ENCODE measurements at regions not wholly inside any gene's neighbourhood (a gene's known extent, or its start where the extent isn't known, plus 50 kb on each side); places are given as distances from the start of the nearest gene placed in this dataset.

DNA sequence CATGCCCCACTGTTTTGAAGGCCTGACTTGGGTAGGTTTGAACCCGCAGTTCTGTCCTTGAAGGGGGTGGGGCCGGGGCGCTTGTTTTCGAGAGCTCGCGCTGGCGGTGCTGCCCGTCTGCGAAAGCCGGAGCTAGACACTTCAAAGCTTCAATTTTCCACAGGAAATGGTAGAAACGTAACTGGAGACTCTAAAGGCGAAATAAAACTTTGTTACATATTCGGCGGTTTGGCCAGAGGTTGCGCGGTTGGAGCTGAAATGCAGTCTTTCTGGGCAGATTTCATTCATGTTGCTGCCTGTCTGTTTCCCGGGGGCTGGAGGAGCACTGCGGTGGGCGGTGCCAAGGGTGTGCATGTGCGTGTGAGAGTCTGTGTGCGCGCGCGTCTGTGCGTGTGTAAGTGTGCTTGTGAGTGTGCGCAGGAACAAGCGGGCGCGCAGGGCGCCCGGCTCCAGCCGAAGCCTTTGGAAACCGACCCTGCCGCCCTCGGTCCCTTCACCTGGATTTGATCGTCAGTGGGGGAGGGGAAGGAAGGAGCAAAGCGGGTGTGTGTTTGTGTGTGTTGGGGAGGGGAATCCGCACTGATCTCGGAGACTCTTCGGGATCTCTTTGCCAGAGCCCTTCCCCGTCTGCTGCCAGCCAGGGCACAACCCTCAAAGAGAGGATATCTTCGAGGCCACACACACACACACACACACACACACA is 227.7 kb upstream of the CRY1 start:
- DNase-seq: peak; percentile 26 to 57

DNA sequence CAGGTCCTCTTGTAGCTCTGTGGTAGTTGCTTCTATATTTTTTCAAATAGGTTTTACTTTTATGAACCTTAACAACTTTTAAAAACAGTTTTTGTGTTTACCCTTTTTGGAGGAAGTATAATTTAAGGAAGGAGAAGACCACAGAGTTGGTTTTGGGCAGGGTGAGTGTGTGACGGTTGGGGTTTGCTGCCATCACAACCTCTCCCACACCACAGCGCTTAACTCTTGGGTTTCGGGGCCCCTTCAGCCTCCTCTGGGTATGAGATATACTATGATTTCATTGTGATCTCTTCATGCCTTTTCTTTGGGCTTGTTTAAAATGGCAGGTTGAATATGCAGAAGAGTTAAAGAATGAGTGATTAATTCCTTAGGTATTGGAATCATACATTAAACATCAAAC is 228.7 kb upstream of the CRY1 start:
- DNase-seq: no peak

DNA sequence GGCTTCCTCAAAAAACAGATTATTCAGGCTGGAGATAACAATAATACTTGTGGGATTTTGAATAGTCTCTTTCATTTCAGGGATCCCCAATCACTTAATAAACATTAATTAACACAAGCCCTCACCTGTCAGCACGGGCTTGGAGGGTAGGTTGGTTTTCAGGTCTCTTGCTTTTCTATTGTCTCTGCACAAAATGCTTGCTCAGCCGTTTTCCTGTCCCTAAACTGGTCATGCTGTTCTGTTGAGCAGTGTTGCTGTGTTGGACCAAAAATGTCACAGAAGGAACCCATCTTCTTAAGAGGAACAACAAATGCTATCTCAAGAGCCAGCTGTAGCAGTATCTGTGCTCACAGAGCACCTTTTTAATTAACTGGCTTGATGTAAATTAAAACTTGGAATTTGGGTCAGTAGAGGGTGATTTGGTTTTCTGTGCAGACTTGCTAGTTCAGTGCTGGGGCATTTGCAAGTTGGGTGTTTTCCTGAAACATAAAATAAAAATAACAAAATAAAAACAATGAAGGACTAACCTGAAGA is 231.8 kb upstream of the CRY1 start:
- DNase-seq: no peak

DNA sequence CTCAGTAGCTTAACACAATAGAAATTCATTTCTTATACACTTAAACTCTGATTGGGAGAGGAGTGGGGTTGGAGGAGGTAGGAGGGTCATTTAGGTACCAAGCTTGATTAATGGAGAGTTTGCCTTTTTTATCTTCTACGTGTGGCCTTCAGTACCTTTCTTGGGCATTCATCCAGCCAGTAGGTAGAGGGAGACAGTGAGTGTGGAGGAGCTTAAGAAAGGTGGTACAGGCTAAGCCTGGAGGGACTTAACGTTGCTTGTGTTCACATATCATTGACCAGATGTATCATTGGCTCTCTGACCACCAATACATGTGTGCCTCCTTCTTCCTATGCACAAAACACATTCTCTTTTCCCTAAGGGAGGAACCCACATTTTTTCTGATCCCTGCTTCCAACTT is 232.9 kb upstream of the CRY1 start:
- DNase-seq: no peak

DNA sequence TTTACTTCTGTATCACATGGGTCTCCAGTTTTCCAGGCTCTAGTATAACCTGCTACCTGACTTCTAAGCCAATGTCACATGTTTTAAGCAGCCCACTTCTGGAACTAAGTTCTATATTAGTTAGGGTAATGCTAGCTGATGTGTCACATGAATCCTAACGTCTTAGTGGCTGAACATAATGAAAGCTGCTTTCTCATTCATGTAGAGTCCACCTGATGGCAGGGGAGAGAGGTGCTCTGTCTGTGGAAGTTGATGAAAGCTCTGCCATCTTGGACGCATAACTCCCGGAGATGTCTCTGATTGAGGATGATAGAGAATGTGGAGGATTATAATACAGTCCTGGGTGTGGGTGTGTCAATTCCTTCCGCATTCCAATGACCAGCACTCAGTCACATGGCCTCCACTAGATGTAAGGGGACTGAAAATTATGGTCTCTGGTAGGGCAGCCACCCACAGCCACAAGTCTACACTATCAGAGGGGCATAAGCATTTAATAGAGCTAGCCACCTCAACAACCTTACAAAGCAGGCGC is 234.4 kb upstream of the CRY1 start:
- no peak for DNase-seq

DNA sequence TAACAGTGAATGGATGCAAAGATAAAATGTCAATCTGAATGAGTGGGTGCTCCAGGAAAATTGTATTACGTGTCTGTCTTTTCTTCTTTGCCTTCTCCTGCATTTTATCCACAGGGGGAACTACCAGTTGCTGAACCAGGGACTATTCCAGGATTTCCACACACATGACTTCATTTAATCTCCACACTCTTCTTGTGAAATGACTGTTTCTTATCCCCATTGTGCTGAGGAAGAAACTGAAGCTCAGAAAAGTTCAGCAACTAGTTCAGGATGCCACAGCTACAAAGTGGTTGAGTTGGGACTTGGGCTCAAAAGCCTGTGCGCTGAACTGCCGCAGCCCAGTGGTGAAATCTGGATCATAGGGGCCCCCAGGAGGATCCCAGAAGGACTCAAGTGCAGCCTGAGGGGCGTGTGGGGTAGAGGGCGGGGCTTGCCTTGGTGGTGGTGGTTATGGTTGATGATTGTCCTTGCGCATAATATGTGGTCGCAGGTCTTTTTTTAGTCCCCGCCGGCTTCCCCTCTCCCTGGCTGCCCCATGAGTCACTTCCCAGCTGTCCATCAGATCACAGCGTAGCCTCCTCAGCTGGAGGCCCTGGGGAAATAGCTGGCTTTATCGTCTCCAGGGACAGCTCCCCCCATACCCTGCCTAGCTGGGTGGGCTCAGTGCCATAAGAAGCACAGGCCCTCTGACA is 235.2 kb upstream of the CRY1 start:
- no peak for DNase-seq

DNA sequence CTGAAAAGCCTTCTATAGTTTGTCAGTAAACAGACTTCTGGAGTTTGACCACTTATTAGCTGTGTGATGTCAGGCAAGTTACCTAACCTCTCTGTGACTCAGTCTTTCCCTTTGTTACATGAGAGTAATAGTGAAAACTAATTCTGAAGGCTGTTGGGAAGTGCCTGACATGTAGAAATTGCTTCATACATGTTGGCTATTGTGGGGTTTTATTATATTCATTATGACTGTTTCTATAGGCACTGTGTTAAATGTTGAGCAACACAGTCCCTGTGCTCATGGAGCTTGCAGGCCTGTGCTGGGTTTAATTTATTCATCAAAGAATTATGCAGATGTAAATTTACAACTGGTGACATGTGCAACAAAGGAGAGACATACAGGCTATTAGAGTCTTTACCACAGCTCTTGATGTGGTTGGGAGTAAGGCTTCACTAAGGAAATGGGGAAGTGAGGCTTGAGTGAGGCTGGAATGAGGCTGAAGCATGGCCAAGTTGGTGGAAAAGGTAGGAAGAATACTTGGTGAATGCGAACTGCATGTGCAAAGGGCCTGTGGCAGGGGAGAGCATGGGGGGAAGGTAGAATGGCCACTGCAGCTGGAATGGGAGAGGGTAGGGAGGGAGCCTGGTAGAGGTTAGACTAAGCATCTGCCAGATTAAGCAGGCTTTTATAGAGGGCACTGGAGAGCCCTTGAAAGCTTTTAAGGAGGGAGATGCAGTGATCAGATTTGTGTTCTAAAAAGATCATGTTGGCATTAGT is 236.4 kb upstream of the CRY1 start:
- DNase-seq: no peak

DNA sequence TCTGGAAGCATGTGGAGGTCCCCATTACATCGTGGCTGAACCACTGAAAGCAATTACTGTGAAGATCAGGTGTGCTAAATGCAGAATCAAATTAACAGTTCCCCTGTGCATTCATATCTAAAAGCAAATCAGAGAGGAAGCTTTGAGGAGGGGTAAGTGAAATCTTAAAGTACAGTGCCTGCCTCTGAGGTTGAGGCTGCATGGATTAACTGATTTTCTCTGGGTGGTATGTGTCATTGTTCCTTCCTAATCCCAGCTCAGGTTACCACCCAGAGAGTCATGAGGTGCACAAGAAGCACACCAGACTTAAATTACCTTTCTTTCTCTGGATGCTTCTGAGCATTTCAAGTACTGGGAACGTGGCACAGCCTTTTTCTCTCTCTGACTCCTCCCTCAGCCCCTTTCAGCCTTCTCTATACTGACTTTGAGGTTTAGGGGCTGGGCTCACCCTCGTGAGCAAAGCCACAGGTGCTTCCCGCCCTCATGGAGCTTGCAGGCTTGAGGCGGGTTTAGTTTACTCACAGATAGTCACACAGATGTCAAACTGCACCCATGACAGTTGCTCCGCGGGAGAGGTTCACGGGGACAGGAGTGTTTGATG is 237.6 kb upstream of the CRY1 start:
- no peak for DNase-seq

DNA sequence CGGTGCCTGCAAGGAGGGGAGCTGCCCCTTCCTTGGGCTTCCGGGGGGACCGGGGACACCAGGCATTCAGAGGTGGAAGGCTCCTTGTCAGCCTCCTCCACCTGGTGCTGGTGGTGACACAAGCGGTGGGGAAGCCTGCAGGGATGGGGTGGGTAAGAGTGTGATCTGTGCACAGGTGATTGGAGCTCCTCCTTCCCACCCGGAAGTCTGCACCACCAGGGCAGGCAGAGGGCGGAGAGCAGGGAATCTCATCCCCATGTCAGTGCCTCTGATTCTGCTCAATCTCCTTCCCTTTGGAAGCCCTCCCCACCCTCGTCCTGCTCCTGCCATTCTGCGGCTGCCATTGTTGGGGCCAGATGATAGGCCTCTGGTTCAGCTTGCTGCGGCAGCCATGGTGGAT is 238.1 kb upstream of the CRY1 start:
- no peak for DNase-seq

DNA sequence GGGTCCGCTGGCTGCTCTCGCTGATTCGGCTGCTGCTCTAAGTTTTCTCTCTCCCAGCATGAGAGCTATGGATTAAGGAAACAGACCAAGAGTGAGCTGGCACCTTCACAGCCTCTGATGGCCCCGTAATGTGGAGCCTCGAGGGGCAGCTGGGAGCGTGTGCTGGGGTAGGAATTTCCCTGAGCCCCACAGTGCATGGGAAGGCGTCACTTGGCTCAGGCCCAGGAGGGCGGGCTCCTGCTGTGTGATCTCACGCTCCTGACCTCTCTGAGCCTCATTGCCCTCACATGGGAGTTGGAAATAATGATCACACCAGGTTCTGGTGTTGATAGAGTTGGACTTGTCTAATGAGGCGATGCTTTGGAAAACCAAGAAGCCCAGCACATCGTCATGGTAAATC is 238.6 kb upstream of the CRY1 start:
- DNase-seq: no peak

DNA sequence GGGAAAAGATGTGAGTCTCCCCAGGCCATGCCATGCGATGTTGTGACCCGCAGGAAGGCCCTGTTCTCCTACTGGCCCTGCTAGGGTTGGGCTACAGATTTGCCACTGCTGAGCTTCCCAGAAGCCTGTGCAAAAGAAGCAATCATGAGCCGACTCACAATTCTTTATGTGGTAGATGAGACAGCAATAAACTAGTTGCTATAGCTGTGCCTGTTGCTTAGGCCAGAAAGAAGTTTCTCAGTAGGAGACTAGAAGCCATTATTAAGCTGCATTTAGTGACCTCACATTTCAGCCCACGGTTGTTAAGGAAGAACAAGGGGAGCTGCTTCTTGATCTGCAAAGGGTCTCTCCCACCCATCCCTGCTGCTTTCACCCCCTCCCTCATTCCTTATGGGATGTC is 239.4 kb upstream of the CRY1 start:
- no peak for DNase-seq

DNA sequence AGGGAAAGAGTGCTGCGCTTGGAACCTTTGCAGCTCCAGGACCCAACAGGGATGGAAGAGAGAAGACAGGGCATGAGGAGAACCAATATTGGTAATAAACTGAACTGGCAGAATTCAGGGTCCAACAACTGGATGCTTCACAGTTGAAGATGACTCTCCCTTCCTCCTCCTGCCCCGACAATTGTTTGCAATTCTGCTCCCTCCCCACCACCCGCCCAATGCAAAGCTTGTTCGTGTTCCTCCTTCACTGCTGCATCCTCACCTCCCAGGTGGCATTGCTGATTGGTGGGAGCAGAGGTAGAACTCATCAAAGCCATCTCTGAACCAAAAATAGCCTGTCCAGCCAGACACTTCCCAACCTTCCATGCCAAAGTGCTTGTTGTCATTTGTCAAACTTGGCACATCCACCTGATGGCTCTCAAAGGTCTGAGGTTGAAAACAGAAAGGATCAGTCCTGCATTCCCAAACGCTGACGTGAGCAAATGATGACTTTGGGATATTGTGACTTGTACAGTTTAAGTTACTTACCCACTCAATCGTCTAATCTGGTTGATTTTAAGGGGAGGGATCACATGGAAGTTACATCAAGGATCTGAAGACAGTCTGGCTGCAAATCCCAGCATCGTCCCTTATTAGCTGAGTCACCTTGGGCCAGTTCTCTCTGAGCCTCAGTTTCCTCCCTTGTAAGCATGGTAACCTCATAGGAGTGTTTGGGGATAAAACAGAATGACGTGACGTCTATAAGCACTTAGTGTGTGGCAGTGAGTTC is 242.6 kb upstream of the CRY1 start:
- no peak for DNase-seq

DNA sequence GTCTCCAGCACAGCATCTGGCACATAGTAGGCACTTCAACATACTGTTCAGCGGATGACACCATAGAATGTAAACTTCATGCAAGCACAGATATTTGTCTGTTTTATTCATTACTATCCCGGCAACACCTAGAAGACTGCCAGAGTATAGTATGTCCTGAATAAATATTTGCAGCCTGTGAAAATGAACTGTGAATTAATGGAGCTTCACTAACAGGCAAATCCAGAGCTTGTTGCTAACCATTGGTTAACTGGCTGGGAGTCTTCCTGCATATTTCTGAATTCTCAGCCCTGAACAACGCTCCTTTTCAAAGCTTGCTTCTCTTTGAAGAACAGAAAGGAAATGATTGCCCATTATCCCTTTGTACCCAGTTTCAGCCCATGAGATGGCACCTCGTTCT is 243.3 kb upstream of the CRY1 start:
- DNase-seq: peak in 1 of 2 experiments; percentile 66

DNA sequence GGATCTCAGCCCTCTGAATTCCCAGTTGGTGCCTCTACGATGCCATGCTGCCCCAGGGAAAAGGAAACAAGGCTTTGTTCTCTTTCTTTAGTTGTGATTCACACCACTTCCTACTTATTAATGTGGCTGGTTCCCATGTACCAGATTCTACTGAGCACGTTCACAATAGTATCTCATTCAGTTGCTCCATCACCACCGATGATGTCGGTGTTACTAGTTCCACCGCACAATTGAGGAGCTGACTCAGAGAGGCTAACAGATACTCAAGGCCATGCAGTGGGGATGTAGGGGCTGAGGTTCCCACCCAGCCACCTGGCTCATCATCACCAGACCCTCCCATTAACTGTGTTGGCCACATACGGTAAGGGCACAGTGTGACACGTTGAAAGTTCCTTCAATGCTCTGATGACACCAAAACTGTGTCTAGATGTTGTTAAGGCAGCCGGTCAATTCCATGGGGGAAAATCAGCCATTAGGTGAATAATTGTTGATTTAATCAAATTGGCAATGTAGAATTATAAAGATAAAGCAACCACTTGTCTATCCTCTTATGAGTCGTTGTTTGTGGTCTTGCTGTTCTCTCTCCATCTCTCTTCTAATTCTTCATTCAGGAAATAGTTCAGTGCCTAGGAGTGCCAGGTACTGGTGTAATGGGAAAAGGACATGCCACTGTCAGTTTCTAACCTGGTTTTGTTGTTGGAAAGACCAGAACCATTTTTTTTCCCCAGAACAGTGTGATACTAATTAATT is 244.2 kb upstream of the CRY1 start:
- no peak for DNase-seq

DNA sequence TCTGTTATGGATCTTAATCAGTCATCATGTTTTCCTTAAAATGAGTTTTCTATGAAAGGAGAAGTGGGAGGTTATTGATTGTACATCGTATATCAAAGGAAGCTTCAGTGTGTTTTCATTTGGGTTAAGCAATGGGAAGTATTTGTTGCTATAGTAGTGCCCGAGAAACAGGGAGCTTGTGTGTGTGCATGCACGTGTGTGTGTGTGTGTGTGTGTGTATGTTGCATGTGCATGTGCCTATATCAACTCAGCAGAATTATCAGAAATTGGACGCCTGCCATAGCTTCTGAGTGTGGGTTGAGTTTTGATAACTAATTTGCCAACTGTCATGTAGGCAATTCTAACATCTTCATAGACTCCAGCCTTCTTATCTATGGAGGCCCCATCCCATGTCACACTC is 246.1 kb upstream of the CRY1 start:
- DNase-seq: no peak

DNA sequence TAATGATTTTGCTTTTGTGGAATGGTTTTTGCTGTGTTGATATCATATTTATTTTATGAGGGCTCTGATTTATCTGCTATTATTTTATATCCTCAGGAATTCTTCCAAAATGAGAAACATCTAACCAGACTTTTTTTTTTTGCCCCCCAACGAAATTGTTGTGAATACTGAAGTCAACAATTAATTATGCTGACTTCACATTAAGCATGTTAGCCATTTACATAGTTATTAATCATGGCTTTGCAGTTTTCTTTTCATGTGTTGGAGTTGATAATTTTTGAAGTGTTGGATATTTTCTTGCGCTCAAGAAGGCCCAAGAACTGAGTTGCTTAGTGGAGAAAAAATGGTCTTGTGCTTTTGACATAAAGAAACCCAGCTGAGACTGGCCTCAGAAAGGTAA is 246.6 kb upstream of the CRY1 start:
- DNase-seq: no peak

DNA sequence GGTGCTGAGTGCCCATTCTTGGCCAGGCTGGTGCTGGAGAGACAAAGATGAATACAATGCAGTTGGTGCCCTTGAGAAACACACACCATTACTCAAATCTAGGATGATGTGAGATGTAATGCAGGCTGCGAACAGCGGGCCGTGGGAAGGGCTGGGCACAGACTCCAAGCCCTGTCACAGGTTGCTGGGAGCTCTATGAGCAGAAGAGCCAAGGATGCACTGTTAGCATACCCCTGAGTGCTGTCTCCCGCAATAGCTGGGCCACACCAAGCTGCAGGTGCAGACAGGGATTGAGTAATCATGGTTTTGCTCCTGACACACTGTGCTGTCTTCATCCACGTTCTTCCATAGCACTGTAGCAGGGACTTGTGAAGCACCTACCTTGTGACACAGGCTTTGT is 247.5 kb upstream of the CRY1 start:
- no peak for DNase-seq

DNA sequence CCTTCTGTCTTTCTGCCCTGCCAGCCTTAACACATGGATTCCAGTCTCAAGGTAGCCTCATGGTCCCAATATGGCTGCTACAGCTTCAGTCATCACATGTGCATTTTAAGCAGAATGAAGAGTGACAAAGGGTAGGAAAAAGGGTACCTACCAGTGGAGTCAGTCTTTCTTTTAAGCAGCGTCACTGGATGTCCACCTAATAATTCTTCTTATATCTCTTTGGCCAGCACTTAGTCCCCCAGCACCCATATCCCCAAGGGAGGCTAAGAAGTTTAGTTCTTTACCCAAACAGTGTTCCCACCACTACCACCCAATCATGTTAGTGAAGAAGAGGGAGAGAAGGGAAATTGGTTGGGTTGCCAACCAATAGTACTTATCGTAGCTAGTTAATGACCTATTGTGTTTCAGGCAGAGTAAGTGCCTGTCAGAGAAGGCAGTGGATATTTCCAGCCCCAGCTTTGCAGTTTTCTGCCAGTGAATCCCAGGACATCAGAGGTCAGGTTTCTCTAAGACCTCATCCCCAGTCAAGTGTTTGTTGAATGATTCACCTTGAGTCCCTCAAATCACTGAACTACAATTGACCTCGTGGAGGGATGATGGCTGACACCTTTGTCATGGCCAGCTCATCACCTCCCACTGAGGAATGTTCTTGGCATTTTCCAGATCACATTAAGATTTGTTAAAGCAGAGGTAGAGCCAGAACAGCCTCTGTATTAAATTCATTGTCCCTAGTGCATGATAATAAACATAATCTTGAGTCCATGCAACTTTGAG is 250.9 kb upstream of the CRY1 start:
- DNase-seq: no peak

DNA sequence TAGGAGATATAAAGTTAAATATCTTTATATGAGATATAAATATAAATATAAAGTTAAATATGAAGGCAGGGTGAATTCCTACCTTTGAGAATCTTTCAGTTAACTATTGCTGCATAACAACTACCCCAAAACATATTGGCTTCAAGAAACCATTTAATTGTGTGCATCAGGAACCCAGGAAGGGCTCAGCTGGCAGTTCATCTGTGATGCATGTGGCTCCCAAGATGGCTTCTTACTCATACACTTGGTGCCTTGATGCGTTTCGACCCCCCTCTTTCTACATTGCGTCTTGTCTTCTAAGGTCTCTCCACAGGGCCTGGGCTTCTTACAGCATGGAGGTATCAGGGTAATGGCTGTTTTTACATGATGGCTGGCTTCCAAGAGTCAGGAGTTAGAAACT is 253.9 kb upstream of the CRY1 start:
- DNase-seq: no peak

DNA sequence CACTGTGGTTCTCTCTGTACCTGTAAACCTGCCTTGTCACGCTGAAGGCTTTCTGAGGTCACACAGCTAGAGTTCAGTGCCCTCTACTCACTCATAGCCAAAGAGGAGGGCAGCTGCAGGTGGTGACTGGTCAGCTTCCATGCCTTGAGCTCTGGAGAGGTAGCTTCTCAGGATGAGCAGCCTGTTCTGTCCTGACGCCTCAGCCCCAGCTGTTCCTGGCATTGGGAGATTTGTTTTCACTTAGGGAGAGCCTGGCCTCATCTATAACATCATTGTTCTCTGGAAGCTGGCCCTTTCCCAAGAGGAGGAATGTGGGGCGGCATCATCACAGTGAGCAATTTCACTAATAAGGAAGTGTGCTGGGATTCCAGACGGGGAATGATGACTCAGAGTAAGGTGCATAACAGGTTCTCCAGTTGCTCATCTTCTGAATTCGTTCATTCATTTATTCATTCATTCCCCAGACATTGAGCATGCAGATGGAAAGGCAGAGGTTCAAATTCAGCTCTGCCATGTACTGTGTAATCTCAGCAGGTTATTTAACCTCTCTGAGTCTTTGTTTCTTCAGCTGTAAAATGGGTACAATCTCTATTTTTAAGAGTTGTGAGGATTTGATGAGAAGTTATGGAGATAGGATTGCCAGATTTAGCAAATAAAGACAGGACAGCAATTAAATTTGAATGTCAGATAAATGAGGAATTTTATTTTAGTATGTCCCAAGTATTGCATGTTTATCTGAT is 255.8 kb upstream of the CRY1 start:
- DNase-seq: peak in 1 of 2 experiments; percentile 29
